ENCODE measurements at regions not wholly inside any gene's neighbourhood (a gene's known extent, or its start where the extent isn't known, plus 50 kb on each side); places are given as distances from the start of the nearest gene placed in this dataset.

DNA sequence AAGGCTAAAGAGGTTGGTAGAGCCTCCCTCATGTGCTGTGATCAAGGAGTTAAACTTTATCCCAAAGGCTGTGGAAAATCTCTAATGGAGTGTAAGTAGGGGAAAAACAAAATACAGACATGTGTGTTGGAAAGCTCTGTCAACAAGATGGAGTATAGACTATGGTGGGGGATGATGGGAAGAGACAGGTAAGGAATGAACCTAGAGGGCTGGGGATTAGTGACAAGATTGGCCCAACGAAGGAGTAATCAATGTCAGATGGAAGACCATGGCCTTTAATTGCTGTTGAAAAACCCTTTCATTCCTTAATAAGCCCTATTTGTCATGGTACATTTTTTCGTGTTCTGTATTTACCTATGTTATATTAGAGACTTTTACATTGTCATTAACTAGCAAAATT, 278.6 kb downstream of the SQOR start (continued):
- TF ChIP-seq PTBP1 (IDR thresholded peaks at IDR 0.05; ENCODE audit: low read depth, low read length, poor library complexity, severe bottlenecking) (no peak), ZNF317 (CRISPR knock-in tag; IDR thresholded peaks at IDR 0.05) (no peak), RFX5 (IDR thresholded peaks at IDR 0.05; ENCODE audit: low read depth, low read length) (no peak)
- TF ChIP-seq, protein P1, sequence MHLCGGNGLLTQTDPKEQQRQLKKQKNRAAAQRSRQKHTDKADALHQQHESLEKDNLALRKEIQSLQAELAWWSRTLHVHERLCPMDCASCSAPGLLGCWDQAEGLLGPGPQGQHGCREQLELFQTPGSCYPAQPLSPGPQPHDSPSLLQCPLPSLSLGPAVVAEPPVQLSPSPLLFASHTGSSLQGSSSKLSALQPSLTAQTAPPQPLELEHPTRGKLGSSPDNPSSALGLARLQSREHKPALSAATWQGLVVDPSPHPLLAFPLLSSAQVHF (CRISPR knock-in tag; IDR thresholded peaks at IDR 0.05) = no peak
- TF ChIP-seq, protein P2, sequence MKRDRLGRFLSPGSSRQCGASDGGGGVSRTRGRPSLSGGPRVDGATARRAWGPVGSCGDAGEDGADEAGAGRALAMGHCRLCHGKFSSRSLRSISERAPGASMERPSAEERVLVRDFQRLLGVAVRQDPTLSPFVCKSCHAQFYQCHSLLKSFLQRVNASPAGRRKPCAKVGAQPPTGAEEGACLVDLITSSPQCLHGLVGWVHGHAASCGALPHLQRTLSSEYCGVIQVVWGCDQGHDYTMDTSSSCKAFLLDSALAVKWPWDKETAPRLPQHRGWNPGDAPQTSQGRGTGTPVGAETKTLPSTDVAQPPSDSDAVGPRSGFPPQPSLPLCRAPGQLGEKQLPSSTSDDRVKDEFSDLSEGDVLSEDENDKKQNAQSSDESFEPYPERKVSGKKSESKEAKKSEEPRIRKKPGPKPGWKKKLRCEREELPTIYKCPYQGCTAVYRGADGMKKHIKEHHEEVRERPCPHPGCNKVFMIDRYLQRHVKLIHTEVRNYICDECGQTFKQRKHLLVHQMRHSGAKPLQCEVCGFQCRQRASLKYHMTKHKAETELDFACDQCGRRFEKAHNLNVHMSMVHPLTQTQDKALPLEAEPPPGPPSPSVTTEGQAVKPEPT (CRISPR knock-in tag; IDR thresholded peaks at IDR 0.05; ENCODE audit: low read depth) = no peak

DNA sequence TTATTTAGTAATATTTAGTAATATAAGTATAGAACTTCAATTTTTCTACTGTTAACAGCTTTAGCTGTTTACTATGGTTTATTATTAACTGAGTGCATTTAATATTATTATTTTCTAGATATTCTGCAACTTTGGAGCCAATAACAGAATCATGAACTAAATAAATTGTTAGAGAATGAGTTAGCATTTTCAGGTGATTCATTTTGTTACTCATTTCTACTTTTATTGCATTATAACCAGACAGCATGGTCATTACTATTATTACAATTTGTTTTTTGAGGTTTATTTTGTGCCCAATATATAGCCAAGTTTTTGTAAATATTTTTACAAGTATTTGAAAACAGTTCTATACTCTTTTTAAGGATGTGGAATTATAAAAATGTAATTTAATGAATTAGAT, 279.6 kb downstream of the SQOR start:
- FAIRE-seq (no peak), DNase-seq (ENCODE audit: low spot score) (no peak), ATAC-seq (no peak)
- Histone ChIP-seq H3K9ac (ENCODE audit: insufficient read depth, low read depth, low read length) (no peak overlapping the region), H3K27me3 (ENCODE audit: control insufficient read depth in 1 of 2, insufficient read depth in 2 of 2, low read length in 2 of 2) (no peaks in the 10 kb centered on the region), H3K4me1 (ENCODE audit: insufficient read depth, low read length) (no peaks in the 10 kb centered on the region), H3K36me3 (replicated peaks in 1 of 2; ENCODE audit: control insufficient read depth in 1 of 2, insufficient read depth in 2 of 2, low read length in 2 of 2) (no peaks in the 10 kb centered on the region), H3K79me2 (ENCODE audit: insufficient read depth, low read length) (no peaks in the 10 kb centered on the region), H3K4me2 (ENCODE audit: low read depth, low read length) (no peak overlapping the region), H3K4me3 (replicated peaks in 1 of 3; ENCODE audit: insufficient read depth in 1 of 3, low read depth in 2 of 3, low read length in 3 of 3) (no peak overlapping the region), H3K9me3 (ENCODE audit: low read length) (no peaks in the 10 kb centered on the region), H2AFZ (ENCODE audit: low read length) (no peak overlapping the region), H4K20me1 (ENCODE audit: insufficient read depth, low read length) (no peaks in the 10 kb centered on the region), H3K27ac (ENCODE audit: extremely low read length, insufficient read depth, low read length) (no peak overlapping the region)
- in situ Hi-C loops (cut with HindIII; ENCODE audit: extremely low pct_ligation_motif_present, low pct_unique_long_range_greater_than_20kb) (no loop called here), intact Hi-C loops (cut with micrococcal nuclease; ENCODE audit: unreplicated experiment) (no loop called here)
- TF ChIP-seq ZSCAN21 (CRISPR knock-in tag; IDR thresholded peaks at IDR 0.05; ENCODE audit: borderline replicate concordance) (no peak), ZNF766 (CRISPR knock-in tag; IDR thresholded peaks at IDR 0.05; ENCODE audit: borderline replicate concordance) (no peak), ZNF615 (CRISPR knock-in tag; IDR thresholded peaks at IDR 0.05; ENCODE audit: borderline replicate concordance) (no peak)
- TF ChIP-seq, protein P3, sequence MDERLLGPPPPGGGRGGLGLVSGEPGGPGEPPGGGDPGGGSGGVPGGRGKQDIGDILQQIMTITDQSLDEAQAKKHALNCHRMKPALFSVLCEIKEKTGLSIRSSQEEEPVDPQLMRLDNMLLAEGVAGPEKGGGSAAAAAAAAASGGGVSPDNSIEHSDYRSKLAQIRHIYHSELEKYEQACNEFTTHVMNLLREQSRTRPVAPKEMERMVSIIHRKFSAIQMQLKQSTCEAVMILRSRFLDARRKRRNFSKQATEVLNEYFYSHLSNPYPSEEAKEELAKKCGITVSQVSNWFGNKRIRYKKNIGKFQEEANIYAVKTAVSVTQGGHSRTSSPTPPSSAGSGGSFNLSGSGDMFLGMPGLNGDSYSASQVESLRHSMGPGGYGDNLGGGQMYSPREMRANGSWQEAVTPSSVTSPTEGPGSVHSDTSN (CRISPR knock-in tag; IDR thresholded peaks at IDR 0.05) = no peak
- TF ChIP-seq, protein P4, sequence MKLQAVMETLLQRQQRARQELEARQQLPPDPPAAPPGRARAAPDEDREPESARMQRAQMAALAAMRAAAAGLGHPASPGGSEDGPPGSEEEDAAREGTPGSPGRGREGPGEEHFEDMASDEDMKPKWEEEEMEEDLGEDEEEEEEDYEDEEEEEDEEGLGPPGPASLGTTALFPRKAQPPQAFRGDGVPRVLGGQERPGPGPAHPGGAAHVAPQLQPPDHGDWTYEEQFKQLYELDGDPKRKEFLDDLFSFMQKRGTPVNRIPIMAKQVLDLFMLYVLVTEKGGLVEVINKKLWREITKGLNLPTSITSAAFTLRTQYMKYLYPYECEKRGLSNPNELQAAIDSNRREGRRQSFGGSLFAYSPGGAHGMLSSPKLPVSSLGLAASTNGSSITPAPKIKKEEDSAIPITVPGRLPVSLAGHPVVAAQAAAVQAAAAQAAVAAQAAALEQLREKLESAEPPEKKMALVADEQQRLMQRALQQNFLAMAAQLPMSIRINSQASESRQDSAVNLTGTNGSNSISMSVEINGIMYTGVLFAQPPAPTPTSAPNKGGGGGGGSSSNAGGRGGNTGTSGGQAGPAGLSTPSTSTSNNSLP (IDR thresholded peaks at IDR 0.05; ENCODE audit: low read depth, low read length) = no peak
- TF ChIP-seq, protein P5, sequence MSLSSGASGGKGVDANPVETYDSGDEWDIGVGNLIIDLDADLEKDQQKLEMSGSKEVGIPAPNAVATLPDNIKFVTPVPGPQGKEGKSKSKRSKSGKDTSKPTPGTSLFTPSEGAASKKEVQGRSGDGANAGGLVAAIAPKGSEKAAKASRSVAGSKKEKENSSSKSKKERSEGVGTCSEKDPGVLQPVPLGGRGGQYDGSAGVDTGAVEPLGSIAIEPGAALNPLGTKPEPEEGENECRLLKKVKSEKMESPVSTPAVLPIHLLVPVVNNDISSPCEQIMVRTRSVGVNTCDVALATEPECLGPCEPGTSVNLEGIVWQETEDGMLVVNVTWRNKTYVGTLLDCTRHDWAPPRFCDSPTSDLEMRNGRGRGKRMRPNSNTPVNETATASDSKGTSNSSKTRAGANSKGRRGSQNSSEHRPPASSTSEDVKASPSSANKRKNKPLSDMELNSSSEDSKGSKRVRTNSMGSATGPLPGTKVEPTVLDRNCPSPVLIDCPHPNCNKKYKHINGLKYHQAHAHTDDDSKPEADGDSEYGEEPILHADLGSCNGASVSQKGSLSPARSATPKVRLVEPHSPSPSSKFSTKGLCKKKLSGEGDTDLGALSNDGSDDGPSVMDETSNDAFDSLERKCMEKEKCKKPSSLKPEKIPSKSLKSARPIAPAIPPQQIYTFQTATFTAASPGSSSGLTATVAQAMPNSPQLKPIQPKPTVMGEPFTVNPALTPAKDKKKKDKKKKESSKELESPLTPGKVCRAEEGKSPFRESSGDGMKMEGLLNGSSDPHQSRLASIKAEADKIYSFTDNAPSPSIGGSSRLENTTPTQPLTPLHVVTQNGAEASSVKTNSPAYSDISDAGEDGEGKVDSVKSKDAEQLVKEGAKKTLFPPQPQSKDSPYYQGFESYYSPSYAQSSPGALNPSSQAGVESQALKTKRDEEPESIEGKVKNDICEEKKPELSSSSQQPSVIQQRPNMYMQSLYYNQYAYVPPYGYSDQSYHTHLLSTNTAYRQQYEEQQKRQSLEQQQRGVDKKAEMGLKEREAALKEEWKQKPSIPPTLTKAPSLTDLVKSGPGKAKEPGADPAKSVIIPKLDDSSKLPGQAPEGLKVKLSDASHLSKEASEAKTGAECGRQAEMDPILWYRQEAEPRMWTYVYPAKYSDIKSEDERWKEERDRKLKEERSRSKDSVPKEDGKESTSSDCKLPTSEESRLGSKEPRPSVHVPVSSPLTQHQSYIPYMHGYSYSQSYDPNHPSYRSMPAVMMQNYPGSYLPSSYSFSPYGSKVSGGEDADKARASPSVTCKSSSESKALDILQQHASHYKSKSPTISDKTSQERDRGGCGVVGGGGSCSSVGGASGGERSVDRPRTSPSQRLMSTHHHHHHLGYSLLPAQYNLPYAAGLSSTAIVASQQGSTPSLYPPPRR (CRISPR knock-in tag; IDR thresholded peaks at IDR 0.05; ENCODE audit: borderline replicate concordance) = no peak
- ChIA-PET POLR2A (no interaction called here), CTCF (ENCODE audit: low intra/inter-chr PET ratio, low total read pairs) (no interaction called here)
- no TSS peak for BruUV-seq (replicated peaks)
